ENCODE measurements at regions not wholly inside any gene's neighbourhood (a gene's known extent, or its start where the extent isn't known, plus 50 kb on each side); places are given as distances from the start of the nearest gene placed in this dataset.

- no peaks in the 10 kb centered on the region for H3K36me3 ChIP-seq (ENCODE audit: control insufficient read depth, insufficient read depth, low read length)
- no TSS peak for BruUV-seq (replicated peaks)
- no peak overlapping the region for H3K9ac ChIP-seq (ENCODE audit: insufficient read depth in 1 of 2, low read depth in 2 of 2, low read length in 2 of 2)
- POLR2A ChIA-PET, result no interaction called here
- 1% methylated on average over 5 of the region's 5 CpGs for WGBS (ENCODE audit: insufficient coverage, low coverage, missing lambda C conversion rate)
- intact Hi-C loops (cut with micrococcal nuclease) (no loop called here), in situ Hi-C loops (cut with MboI) (no loop called here)
- no peaks in the 10 kb centered on the region for H3K9me3 ChIP-seq (replicated peaks; ENCODE audit: control insufficient read depth, insufficient read depth, low read depth, low read length)
- no peaks in the 10 kb centered on the region for H3K9me1 ChIP-seq (ENCODE audit: control insufficient read depth, insufficient read depth, low read length)
- H2AFZ ChIP-seq (ENCODE audit: low read depth, low read length), result no peak overlapping the region
- H3K4me3 ChIP-seq, result no peak overlapping the region
- DNase-seq (ENCODE audit: extremely low read depth in 1 of 4, low spot score in 3 of 4) (peak in 1 of 4 experiments; percentile 1), ATAC-seq (no peak), FAIRE-seq (no peak)
- no peaks in the 10 kb centered on the region for H4K20me1 ChIP-seq (replicated peaks; ENCODE audit: control insufficient read depth, insufficient read depth, low read length)
- H3K4me1 ChIP-seq (replicated peaks in 1 of 2; ENCODE audit: control insufficient read depth in 2 of 2, insufficient read depth in 2 of 2, low read length in 2 of 2), result no peaks in the 10 kb centered on the region
- H3K27me3 ChIP-seq (ENCODE audit: control insufficient read depth in 2 of 2, insufficient read depth in 2 of 2, low read length in 2 of 2), result no peaks in the 10 kb centered on the region
- no peaks in the 10 kb centered on the region for H3K79me2 ChIP-seq (ENCODE audit: control insufficient read depth, insufficient read depth, low read length)
- H3K4me2 ChIP-seq (ENCODE audit: insufficient read depth, low read length), result no peak overlapping the region
- no peak overlapping the region for H3K27ac ChIP-seq (ENCODE audit: extremely low read depth, low read depth, low read length)
- TF ChIP-seq SRF (CRISPR knock-in tag; IDR thresholded peaks at IDR 0.05), result no peak
- TF ChIP-seq ASH1L (IDR thresholded peaks at IDR 0.05; ENCODE audit: borderline replicate concordance, low read depth, partially characterized antibody), result no peak
- TF ChIP-seq REST (IDR thresholded peaks at IDR 0.05; ENCODE audit: borderline replicate concordance), result peak; percentile 27; the same call in 1 of the 2 replicates
- TF ChIP-seq REST (CRISPR knock-in tag; IDR thresholded peaks at IDR 0.05; ENCODE audit: low read depth), result no peak
- peak; percentile 41 to 54; a peak in 3 of 4 replicates for TF ChIP-seq RAD21 (CRISPR knock-in tag; conservative IDR thresholded peaks at IDR 0.05 in 1 of 2, IDR thresholded peaks at IDR 0.05 in 1 of 2)
- no peak for TF ChIP-seq ATF4 (CRISPR knock-in tag; IDR thresholded peaks at IDR 0.05)
- TF ChIP-seq ZNF444 (CRISPR knock-in tag; IDR thresholded peaks at IDR 0.05), result no peak
- CTCF ChIA-PET (ENCODE audit: low intra/inter-chr PET ratio), result no interaction called here
Observed at GRCh38 chr16:59411961-59412841, 678.1 kb upstream of the GOT2 start.
